Thymus (tissue), 11 donors: ENCODE measurements at regions not wholly inside any gene's neighbourhood (a gene's known extent, or its start where the extent isn't known, plus 50 kb on each side); places are given as distances from the start of the nearest gene placed in this dataset.

ENCODE experiments used
- DNase-seq, 9 donors: peaks; one replicate each; pipeline ENCODE4 v3.0.0-alpha.2; 2013; ENCODE audit warnings: low spot score in 9 of 9, low read depth in 6 of 9, missing footprints in 1 of 9
- H3K27ac ChIP-seq, 2 donors: one replicate each; pipeline ENCODE4 v1.5.1; 2013; ENCODE audit warnings: control low read depth in 1 of 2, low read depth in 1 of 2, low read length in 1 of 2, mild to moderate bottlenecking in 1 of 2, moderate library complexity in 1 of 2
- H3K27me3 ChIP-seq, 2 donors: one replicate each; pipeline ENCODE4 v1.5.1; 2013; ENCODE audit warnings: low read length in 1 of 2; ENCODE audit not compliant: control insufficient read depth in 2 of 2, insufficient read depth in 1 of 2
- H3K36me3 ChIP-seq, 2 donors: one replicate each; pipeline ENCODE4 v1.5.1; 2013; ENCODE audit warnings: low read length in 1 of 2, mild to moderate bottlenecking in 1 of 2, moderate library complexity in 1 of 2; ENCODE audit not compliant: control insufficient read depth in 2 of 2, insufficient read depth in 2 of 2
- H3K4me1 ChIP-seq, 2 donors: one replicate each; pipeline ENCODE4 v1.5.1; 2013; ENCODE audit warnings: low read length in 2 of 2; ENCODE audit not compliant: control insufficient read depth in 2 of 2, insufficient read depth in 2 of 2
- H3K4me3 ChIP-seq, 2 donors: one replicate each; pipeline ENCODE4 v1.5.1; 2013; ENCODE audit warnings: low read length in 2 of 2, control low read depth in 1 of 2, mild to moderate bottlenecking in 1 of 2
- H3K9me3 ChIP-seq, 2 donors: one replicate each; pipeline ENCODE4 v1.5.1; 2013; ENCODE audit warnings: low read length in 1 of 2, mild to moderate bottlenecking in 1 of 2; ENCODE audit not compliant: control insufficient read depth in 2 of 2, insufficient read depth in 1 of 2
- WGBS: extraction: QIAGEN DNeasy Blood & Tissue Kit; methylation state at CpG from one replicate; pipeline ENCODE4 v1.1.7; 2013; 5-methylcytosine and 5-hydroxymethylcytosine counted together
- donor health status: healthy.

GRCh38 chr1:42013881-42014470 is 95.3 kb upstream of the HIVEP3 start:
- Histone ChIP-seq H3K4me1 (peaks cover 12 to 17% of the 10 kb centered on the region in 2 donors), H3K9me3 (no peaks in the 10 kb centered on the region), H3K27ac (peak overlapping the region in 1 of 2 donors; percentile 34), H3K4me3 (no peak overlapping the region), H3K27me3 (no peaks in the 10 kb centered on the region), H3K36me3 (no peaks in the 10 kb centered on the region)
- DNase-seq = peak in 3 of 9 donors; percentile 11 to 47 (median 26)
- 21% methylated on average over 7 of the region's 7 CpGs for WGBS

GRCh38 chr1:42012852-42013251 is 94.1 kb upstream of the HIVEP3 start:
- Histone ChIP-seq H3K36me3 (no peaks in the 10 kb centered on the region), H3K27me3 (no peaks in the 10 kb centered on the region), H3K4me1 (peaks cover 12 to 17% of the 10 kb centered on the region in 2 donors), H3K4me3 (no peak overlapping the region), H3K9me3 (no peaks in the 10 kb centered on the region), H3K27ac (no peak overlapping the region)
- 91% methylated on average over 1 of the region's 1 CpG for WGBS
- no peak for DNase-seq

GRCh38 chr1:42010381-42010780 is 91.7 kb upstream of the HIVEP3 start:
- Histone ChIP-seq H3K27me3 (no peaks in the 10 kb centered on the region), H3K4me3 (no peak overlapping the region), H3K27ac (no peak overlapping the region), H3K9me3 (no peaks in the 10 kb centered on the region), H3K4me1 (peaks cover 12 to 17% of the 10 kb centered on the region in 2 donors), H3K36me3 (no peaks in the 10 kb centered on the region)
- no peak for DNase-seq

- Histone ChIP-seq H3K9me3 (no peaks in the 10 kb centered on the region), H3K36me3 (no peaks in the 10 kb centered on the region), H3K4me3 (no peak overlapping the region), H3K27me3 (no peaks in the 10 kb centered on the region), H3K4me1 (no peaks in the 10 kb centered on the region), H3K27ac (no peak overlapping the region)
- WGBS = 90% methylated on average over 2 of the region's 2 CpGs
- DNase-seq = no peak
These were observed 89.5 kb upstream of the HIVEP3 start for GRCh38 chr1:42008264-42008663.

- Histone ChIP-seq H3K36me3 (no peaks in the 10 kb centered on the region), H3K9me3 (no peaks in the 10 kb centered on the region), H3K4me3 (no peak overlapping the region), H3K4me1 (no peaks in the 10 kb centered on the region), H3K27ac (no peak overlapping the region), H3K27me3 (no peaks in the 10 kb centered on the region)
- no peak for DNase-seq
- WGBS = 95% methylated on average over 3 of the region's 3 CpGs
These were observed 88.1 kb upstream of the HIVEP3 start for GRCh38 chr1:42006836-42007235.

GRCh38 chr1:42006093-42006492 is 87.4 kb upstream of the HIVEP3 start:
- Histone ChIP-seq H3K4me3 (no peak overlapping the region), H3K36me3 (no peaks in the 10 kb centered on the region), H3K4me1 (no peaks in the 10 kb centered on the region), H3K27me3 (no peaks in the 10 kb centered on the region), H3K9me3 (no peaks in the 10 kb centered on the region), H3K27ac (no peak overlapping the region)
- 88% methylated on average over 2 of the region's 2 CpGs for WGBS
- no peak for DNase-seq

GRCh38 chr1:42005530-42005929 is 86.8 kb upstream of the HIVEP3 start:
- WGBS = 96% methylated on average over 2 of the region's 2 CpGs
- DNase-seq = no peak
- no peak overlapping the region for H3K4me3 ChIP-seq
- no peaks in the 10 kb centered on the region for H3K36me3 ChIP-seq
- H3K27ac ChIP-seq = no peak overlapping the region
- no peaks in the 10 kb centered on the region for H3K4me1 ChIP-seq
- no peaks in the 10 kb centered on the region for H3K9me3 ChIP-seq
- no peaks in the 10 kb centered on the region for H3K27me3 ChIP-seq

GRCh38 chr1:42004860-42005259 is 86.1 kb upstream of the HIVEP3 start:
- Histone ChIP-seq H3K27me3 (no peaks in the 10 kb centered on the region), H3K9me3 (no peaks in the 10 kb centered on the region)
- WGBS = 98% methylated on average over 5 of the region's 5 CpGs

GRCh38 chr1:42004322-42004721 is 85.6 kb upstream of the HIVEP3 start:
- H3K9me3 ChIP-seq = no peaks in the 10 kb centered on the region
- no peak for DNase-seq
- no peaks in the 10 kb centered on the region for H3K36me3 ChIP-seq
- H3K27ac ChIP-seq = no peak overlapping the region
- no peaks in the 10 kb centered on the region for H3K4me1 ChIP-seq
- no peaks in the 10 kb centered on the region for H3K27me3 ChIP-seq
- no peak overlapping the region for H3K4me3 ChIP-seq
- over 99% methylated on average over 4 of the region's 4 CpGs for WGBS

More at GRCh38 chr1:42004860-42005259, 86.1 kb upstream of the HIVEP3 start:
- Histone ChIP-seq H3K4me1 (no peaks in the 10 kb centered on the region), H3K27ac (no peak overlapping the region), H3K4me3 (no peak overlapping the region), H3K36me3 (no peaks in the 10 kb centered on the region)
- DNase-seq = no peak

GRCh38 chr1:42003433-42003832 is 84.7 kb upstream of the HIVEP3 start:
- 97% methylated on average over 5 of the region's 5 CpGs for WGBS
- Histone ChIP-seq H3K4me1 (no peaks in the 10 kb centered on the region), H3K27me3 (no peaks in the 10 kb centered on the region), H3K27ac (no peak overlapping the region), H3K36me3 (no peaks in the 10 kb centered on the region), H3K9me3 (no peaks in the 10 kb centered on the region), H3K4me3 (no peak overlapping the region)
- no peak for DNase-seq
